Glutamatergic neuron (in vitro differentiated cells): ENCODE measurements at regions not wholly inside any gene's neighbourhood (a gene's known extent, or its start where the extent isn't known, plus 50 kb on each side); places are given as distances from the start of the nearest gene placed in this dataset.

Experiments used
- DNase-seq: peaks from one replicate; pipeline ENCODE4 v3.0.0; 2022
- H3K27ac Mint-ChIP-seq: one replicate; pipeline ENCODE4 v1.8.0; 2020; ENCODE audit warnings: mild to moderate bottlenecking, mixed read lengths, inconsistent platforms; ENCODE audit not compliant: unreplicated experiment
- H3K27me3 Mint-ChIP-seq: one replicate; pipeline ENCODE4 v1.8.0; 2020; ENCODE audit warnings: mild to moderate bottlenecking, moderate library complexity, mixed read lengths, inconsistent platforms; ENCODE audit not compliant: unreplicated experiment
- H3K36me3 Mint-ChIP-seq: one replicate; pipeline ENCODE4 v1.8.0; 2020; ENCODE audit warnings: mild to moderate bottlenecking, mixed read lengths, inconsistent platforms; ENCODE audit not compliant: unreplicated experiment
- H3K4me1 Mint-ChIP-seq: one replicate; pipeline ENCODE4 v1.8.0; 2020; ENCODE audit warnings: mild to moderate bottlenecking, low read depth, mixed read lengths, inconsistent platforms; ENCODE audit not compliant: unreplicated experiment
- H3K4me3 Mint-ChIP-seq: one replicate; pipeline ENCODE4 v1.8.0; 2020; ENCODE audit warnings: mild to moderate bottlenecking, mixed read lengths, inconsistent platforms; ENCODE audit not compliant: unreplicated experiment
- H3K9me3 Mint-ChIP-seq: one replicate; pipeline ENCODE4 v1.8.0; 2020; ENCODE audit warnings: mild to moderate bottlenecking, moderate library complexity, mixed read lengths, inconsistent platforms; ENCODE audit not compliant: unreplicated experiment
- TF ChIP-seq, protein P1 (sequence below): fragments of 200-600 bp; sonication (generic); IDR thresholded peaks from one replicate; pipeline ENCODE4 v1.5.0; 2021; ENCODE audit not compliant: partially characterized antibody, unreplicated experiment

DNA sequence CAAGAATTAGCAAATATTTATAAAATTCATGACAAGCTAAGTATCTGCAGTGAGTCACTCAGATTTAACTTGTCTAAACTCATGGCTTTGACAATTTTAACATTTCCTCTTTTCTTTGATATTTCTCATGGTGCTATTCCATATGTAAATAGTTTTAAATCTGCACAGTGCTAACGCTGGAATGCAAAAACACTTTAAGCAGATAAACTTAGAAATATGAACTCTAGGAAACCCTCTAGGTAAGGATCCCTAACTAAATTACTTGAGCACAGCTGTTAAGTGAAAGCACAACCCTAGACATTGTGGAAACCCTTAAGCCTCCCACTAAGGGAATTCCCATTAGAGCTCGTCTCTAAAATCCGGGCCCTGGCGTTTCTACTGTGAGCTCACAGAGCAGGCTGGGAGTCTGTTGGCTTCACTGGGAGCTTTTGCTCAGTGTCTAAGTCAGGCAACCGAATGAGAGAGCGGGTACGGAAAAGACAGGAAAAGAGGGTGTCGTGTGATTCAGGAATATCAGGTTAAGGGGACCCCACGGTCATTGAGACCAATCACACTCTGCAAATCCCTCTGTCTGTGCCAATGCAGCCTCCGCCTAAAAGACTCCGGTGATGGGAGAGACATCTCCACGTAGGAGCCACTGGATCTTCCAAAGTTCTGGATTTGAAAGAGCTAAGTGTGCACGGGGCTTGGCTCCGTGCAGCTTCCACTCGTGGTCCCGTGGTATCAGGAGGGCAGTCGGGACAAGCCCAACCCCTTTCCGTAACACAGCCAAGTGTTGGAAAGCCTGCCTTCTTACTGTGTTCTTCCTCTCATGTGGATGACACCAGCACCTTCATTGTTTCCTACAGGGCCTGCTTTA lies 112.3 kb upstream of the RPS6KA2 start:
- no peak overlapping the region for H3K27ac Mint-ChIP-seq
- TF ChIP-seq, protein P1, sequence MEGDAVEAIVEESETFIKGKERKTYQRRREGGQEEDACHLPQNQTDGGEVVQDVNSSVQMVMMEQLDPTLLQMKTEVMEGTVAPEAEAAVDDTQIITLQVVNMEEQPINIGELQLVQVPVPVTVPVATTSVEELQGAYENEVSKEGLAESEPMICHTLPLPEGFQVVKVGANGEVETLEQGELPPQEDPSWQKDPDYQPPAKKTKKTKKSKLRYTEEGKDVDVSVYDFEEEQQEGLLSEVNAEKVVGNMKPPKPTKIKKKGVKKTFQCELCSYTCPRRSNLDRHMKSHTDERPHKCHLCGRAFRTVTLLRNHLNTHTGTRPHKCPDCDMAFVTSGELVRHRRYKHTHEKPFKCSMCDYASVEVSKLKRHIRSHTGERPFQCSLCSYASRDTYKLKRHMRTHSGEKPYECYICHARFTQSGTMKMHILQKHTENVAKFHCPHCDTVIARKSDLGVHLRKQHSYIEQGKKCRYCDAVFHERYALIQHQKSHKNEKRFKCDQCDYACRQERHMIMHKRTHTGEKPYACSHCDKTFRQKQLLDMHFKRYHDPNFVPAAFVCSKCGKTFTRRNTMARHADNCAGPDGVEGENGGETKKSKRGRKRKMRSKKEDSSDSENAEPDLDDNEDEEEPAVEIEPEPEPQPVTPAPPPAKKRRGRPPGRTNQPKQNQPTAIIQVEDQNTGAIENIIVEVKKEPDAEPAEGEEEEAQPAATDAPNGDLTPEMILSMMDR, result no peak
- DNase-seq, result no peak
- no peaks in the 10 kb centered on the region for H3K36me3 Mint-ChIP-seq
- no peaks in the 10 kb centered on the region for H3K9me3 Mint-ChIP-seq
- H3K4me1 Mint-ChIP-seq, result peaks cover 14% of the 10 kb centered on the region
- peaks cover 4% of the 10 kb centered on the region for H3K27me3 Mint-ChIP-seq
- no peak overlapping the region for H3K4me3 Mint-ChIP-seq

GRCh38 chr6:166738386-166739116 lies 111.5 kb upstream of the RPS6KA2 start:
- Mint-ChIP-seq H3K36me3 (no peaks in the 10 kb centered on the region), H3K4me3 (no peak overlapping the region), H3K27me3 (peaks cover 5% of the 10 kb centered on the region), H3K27ac (no peak overlapping the region), H3K4me1 (peaks cover 14% of the 10 kb centered on the region), H3K9me3 (peaks cover 2% of the 10 kb centered on the region)
- no peak for DNase-seq
- TF ChIP-seq, protein P1, result no peak

- TF ChIP-seq, protein P1, result no peak
- DNase-seq, result no peak
- Mint-ChIP-seq H3K27me3 (peaks cover 3% of the 10 kb centered on the region), H3K36me3 (no peaks in the 10 kb centered on the region), H3K27ac (no peak overlapping the region), H3K4me1 (peaks cover 6% of the 10 kb centered on the region), H3K9me3 (peaks cover 2% of the 10 kb centered on the region), H3K4me3 (no peak overlapping the region)
Measured at GRCh38 chr6:166737261-166737660, 110.2 kb upstream of the RPS6KA2 start.

DNA sequence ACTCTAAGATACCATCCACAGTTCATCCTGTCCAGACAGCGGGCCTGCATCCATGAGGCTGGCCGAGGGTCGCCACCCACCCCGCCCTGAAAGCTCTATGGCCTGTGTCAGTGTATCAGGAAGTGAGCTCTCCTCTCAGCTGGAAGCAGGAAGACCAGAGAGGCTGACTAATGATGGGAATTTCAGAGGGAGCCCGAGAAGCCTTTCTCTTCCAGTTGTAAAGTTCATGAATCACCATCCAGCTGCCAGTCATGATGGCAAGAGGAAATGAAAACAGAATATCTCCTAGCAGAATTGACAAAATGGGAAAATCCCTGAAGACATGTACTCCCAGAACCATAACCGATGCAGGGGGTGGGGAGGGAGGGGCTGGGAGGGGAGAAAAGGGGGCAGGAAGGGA lies 109.6 kb upstream of the RPS6KA2 start:
- peaks cover 3% of the 10 kb centered on the region for H3K27me3 Mint-ChIP-seq
- H3K27ac Mint-ChIP-seq, result no peak overlapping the region
- H3K9me3 Mint-ChIP-seq, result peaks cover 2% of the 10 kb centered on the region
- H3K36me3 Mint-ChIP-seq, result no peaks in the 10 kb centered on the region
- TF ChIP-seq, protein P1, result no peak
- peaks cover 6% of the 10 kb centered on the region for H3K4me1 Mint-ChIP-seq
- DNase-seq, result no peak
- no peak overlapping the region for H3K4me3 Mint-ChIP-seq

DNA sequence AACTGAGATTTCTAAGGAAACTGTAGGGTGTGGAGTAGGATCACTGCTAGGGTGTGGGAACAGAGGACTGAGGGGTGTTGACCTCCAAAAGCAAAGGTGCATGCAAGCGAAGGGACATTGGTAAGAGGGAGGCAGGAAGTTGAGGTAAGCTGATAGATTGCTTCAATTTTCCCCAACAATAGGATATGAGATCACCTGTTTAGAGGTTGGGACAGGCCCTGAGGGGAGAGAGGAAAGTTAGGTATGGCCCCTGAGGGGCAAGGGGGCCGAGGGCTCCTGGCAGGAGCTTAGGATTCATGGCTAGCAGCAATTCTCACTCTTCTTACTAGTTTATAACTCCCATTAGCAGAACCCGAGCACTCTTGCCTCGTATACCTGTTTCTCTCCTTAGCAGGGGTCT lies 106.8 kb upstream of the RPS6KA2 start:
- DNase-seq, result no peak
- H3K36me3 Mint-ChIP-seq, result no peaks in the 10 kb centered on the region
- H3K4me3 Mint-ChIP-seq, result no peak overlapping the region

More for the DNA sequence above, 106.8 kb upstream of the RPS6KA2 start:
- TF ChIP-seq, protein P1, result no peak
- Mint-ChIP-seq H3K4me1 (peaks cover 5% of the 10 kb centered on the region), H3K9me3 (peaks cover 2% of the 10 kb centered on the region), H3K27me3 (peaks cover 3% of the 10 kb centered on the region), H3K27ac (no peak overlapping the region)
